Neural progenitor cell (in vitro differentiated cells): ENCODE measurements at regions not wholly inside any gene's neighbourhood (a gene's known extent, or its start where the extent isn't known, plus 50 kb on each side); places are given as distances from the start of the nearest gene placed in this dataset.

ENCODE experiments used
- EZH2 ChIP-seq: fragments of 200-600 bp; sonication (generic); IDR thresholded peaks from 2 replicates; pipeline ENCODE4 v1.6.1; 2017; ENCODE audit warnings: antibody characterized with exemption, mild to moderate bottlenecking, moderate library complexity
- EZH2phosphoT487 ChIP-seq: fragments of 200-600 bp; sonication (generic); IDR thresholded peaks from 2 replicates; pipeline ENCODE4 v1.6.1; 2017; ENCODE audit warnings: antibody characterized with exemption
- TF ChIP-seq, protein P1 (sequence below): fragments of 200-600 bp; sonication (generic); IDR thresholded peaks from 2 replicates; pipeline ENCODE4 v1.5.1; 2017; ENCODE audit warnings: antibody characterized with exemption, mild to moderate bottlenecking

DNA sequence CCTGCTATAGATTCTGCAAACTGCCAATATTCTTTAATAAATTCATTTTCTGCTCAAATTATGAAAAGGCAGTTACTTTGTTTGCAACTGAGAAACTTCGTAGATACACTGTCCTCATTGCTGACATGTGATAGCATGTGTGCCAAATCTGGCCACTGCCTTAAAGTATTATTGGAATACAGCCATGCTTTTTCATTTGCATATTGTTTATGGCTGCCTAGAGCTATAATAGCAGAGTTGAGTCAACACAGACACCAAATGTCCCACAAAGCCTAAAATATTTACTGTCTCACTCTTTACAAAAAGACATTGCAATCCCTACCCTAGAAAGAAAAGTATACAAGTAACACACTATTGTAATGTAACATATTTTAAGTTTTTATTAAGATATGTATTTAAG, 647.4 kb downstream of the XPNPEP1 start:
- TF ChIP-seq, protein P1, sequence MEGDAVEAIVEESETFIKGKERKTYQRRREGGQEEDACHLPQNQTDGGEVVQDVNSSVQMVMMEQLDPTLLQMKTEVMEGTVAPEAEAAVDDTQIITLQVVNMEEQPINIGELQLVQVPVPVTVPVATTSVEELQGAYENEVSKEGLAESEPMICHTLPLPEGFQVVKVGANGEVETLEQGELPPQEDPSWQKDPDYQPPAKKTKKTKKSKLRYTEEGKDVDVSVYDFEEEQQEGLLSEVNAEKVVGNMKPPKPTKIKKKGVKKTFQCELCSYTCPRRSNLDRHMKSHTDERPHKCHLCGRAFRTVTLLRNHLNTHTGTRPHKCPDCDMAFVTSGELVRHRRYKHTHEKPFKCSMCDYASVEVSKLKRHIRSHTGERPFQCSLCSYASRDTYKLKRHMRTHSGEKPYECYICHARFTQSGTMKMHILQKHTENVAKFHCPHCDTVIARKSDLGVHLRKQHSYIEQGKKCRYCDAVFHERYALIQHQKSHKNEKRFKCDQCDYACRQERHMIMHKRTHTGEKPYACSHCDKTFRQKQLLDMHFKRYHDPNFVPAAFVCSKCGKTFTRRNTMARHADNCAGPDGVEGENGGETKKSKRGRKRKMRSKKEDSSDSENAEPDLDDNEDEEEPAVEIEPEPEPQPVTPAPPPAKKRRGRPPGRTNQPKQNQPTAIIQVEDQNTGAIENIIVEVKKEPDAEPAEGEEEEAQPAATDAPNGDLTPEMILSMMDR = no peak
- TF ChIP-seq EZH2phosphoT487 (no peak), EZH2 (no peak)
